ENCODE measurements at regions not wholly inside any gene's neighbourhood (a gene's known extent, or its start where the extent isn't known, plus 50 kb on each side); places are given as distances from the start of the nearest gene placed in this dataset.

GRCh38 chr15:66928101-66928500 lies 137.3 kb upstream of the SMAD3 start:
- TF ChIP-seq CTCF (IDR thresholded peaks at IDR 0.05; ENCODE audit: extremely low read depth, missing control alignments) = no peak
- DNase-seq (ENCODE audit: low spot score) = no peak

DNA sequence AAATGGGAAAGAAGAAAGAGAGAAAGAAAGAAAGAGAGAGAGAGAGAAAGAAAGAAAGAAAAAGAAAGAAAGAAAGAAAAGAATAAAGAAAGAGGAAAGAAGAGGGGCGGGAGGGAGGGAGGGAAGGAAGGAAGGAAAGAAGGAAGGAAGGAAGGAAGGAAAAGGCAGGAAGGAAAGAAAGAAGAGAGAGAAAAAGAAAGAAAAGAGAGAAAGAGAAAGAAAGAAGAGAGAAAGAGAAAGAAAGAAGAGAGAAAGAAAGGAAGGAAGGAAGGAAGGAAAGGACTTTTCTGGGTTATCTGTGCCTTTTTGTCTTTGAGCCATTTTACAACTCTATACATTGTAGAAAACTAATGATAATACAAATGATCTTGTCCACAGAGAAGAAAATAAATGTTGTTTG lies 136.6 kb upstream of the SMAD3 start:
- no peak for TF ChIP-seq CTCF (IDR thresholded peaks at IDR 0.05; ENCODE audit: extremely low read depth, missing control alignments)

GRCh38 chr15:66929843-66930402 lies 135.5 kb upstream of the SMAD3 start:
- no peak for TF ChIP-seq CTCF (IDR thresholded peaks at IDR 0.05; ENCODE audit: extremely low read depth, missing control alignments)
- DNase-seq (ENCODE audit: low spot score) = no peak

More for the DNA sequence above, 136.6 kb upstream of the SMAD3 start:
- DNase-seq (ENCODE audit: low spot score) = no peak

DNA sequence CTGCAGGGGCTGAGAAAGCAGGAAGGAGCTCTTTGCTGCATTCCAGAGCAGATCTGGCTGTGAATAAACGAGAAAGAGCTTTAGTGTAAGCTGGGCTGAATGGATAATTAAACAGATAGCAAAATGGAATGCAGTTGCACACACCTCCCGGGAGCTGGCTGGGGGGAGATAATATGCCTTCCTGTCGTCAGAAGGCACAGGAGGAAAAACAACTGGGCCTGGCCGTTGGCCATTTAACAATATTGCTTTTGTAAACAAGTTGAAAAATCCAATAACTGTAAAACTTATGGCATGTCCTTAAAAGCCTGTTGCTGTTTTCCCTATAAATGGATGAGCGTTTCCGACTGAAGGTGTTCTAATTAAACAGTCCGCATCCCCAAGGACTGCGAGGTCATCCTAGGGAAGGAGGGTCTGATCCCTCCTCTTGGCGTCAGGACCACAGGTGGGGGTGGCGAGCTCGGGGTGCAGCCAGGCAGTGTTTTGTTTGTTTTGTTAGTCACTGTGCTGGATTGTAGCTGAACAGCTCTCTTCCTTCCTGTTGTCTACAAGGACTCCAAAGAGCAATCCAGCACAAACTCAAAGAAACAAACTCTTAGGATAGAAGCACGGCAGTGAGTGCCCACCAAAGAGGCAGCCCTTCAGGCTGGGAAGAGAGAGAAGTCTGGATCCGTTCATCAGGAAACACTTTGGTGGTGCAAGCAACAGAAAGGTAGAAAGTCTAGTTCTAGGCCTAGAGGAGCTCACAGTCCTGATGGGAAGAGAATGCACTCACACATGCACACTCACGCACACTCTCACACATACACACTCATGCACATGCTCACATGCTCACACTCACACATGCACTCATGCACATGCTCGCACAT lies 133.4 kb upstream of the SMAD3 start:
- DNase-seq (ENCODE audit: low spot score) = no peak
- no peak for TF ChIP-seq CTCF (IDR thresholded peaks at IDR 0.05; ENCODE audit: extremely low read depth, missing control alignments)

GRCh38 chr15:66932634-66933024 lies 132.8 kb upstream of the SMAD3 start:
- DNase-seq (ENCODE audit: low spot score) = no peak
- no peak for TF ChIP-seq CTCF (IDR thresholded peaks at IDR 0.05; ENCODE audit: extremely low read depth, missing control alignments)

DNA sequence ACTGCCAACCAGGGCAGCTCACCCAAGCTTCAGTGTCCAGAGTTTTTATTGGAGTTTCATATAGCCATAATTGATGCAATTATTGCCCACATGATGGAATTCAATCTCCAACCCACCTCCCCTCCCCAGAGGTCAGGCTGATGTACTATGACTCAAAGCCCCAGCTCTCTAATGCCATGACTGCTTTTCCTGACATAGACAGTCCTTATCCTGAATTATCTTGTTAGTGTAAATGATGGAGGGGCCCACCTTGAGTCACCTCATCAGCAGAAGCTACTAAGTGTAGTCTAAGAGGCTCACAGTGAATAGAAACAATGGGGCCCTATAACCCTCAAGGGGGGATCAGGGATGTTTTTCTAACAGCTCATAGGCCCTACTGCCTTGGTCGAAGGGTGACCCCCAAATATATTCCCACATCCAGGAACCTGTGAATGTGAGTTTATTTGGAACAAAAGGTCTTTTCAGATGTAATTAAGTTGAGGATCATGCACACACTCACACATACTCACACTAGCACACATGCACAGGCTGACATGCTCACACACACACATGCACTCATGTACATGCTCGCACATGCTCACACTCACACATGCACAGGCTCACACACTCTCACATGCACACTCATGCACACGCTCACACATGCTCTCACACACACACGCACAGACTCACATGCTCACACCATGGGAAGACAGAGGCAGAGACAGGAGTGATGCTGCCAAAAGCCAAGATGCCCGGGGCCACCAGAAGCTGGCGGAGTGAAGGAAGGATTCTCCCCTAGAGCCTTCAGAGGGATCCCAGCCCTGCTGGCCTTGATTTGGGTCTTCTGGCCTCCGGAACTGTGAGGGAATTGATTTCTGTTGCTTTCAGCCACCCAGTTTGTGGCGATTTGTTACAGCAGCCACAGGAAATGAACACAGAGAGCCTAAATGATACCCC lies 131.2 kb upstream of the SMAD3 start:
- TF ChIP-seq CTCF (IDR thresholded peaks at IDR 0.05; ENCODE audit: extremely low read depth, missing control alignments) = no peak
- DNase-seq (ENCODE audit: low spot score) = no peak

Measured in GM20000 (cell line).